ENCODE measurements at regions not wholly inside any gene's neighbourhood (a gene's known extent, or its start where the extent isn't known, plus 50 kb on each side); places are given as distances from the start of the nearest gene placed in this dataset.

DNA sequence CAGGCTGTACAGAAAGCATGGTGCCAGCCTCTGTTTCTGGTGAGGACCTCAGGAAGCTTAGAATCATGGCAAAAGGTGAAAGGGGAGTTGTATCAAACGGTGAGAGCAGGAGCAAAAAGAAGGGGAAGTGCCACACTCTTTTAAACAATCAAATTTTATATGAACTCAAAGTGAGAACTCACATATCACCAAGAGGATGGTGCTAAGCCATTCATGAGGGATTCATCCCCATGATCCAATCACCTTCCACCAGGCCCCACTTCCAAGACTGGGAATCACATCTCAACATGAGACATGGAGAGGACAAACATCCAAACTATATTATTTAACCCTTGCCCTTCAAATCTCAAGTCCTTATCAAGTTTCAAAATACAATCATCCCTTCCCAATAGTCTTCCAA is 836.7 kb downstream of the SLITRK5 start:
- no peak for TF ChIP-seq RXRA (IDR thresholded peaks at IDR 0.05)
- TF ChIP-seq, protein P1, sequence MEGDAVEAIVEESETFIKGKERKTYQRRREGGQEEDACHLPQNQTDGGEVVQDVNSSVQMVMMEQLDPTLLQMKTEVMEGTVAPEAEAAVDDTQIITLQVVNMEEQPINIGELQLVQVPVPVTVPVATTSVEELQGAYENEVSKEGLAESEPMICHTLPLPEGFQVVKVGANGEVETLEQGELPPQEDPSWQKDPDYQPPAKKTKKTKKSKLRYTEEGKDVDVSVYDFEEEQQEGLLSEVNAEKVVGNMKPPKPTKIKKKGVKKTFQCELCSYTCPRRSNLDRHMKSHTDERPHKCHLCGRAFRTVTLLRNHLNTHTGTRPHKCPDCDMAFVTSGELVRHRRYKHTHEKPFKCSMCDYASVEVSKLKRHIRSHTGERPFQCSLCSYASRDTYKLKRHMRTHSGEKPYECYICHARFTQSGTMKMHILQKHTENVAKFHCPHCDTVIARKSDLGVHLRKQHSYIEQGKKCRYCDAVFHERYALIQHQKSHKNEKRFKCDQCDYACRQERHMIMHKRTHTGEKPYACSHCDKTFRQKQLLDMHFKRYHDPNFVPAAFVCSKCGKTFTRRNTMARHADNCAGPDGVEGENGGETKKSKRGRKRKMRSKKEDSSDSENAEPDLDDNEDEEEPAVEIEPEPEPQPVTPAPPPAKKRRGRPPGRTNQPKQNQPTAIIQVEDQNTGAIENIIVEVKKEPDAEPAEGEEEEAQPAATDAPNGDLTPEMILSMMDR (IDR thresholded peaks at IDR 0.05; ENCODE audit: low read depth, low read length, missing input control), result no peak
- TF ChIP-seq SP1 (IDR thresholded peaks at IDR 0.05), result no peak
- TF ChIP-seq GABPA (IDR thresholded peaks at IDR 0.05 in 1 of 2, conservative IDR thresholded peaks at IDR 0.05 in 1 of 2), result no peak
- TF ChIP-seq YY1 (IDR thresholded peaks at IDR 0.05), result no peak
- TF ChIP-seq TAF1 (conservative IDR thresholded peaks at IDR 0.05), result no peak
- TF ChIP-seq, protein P2, sequence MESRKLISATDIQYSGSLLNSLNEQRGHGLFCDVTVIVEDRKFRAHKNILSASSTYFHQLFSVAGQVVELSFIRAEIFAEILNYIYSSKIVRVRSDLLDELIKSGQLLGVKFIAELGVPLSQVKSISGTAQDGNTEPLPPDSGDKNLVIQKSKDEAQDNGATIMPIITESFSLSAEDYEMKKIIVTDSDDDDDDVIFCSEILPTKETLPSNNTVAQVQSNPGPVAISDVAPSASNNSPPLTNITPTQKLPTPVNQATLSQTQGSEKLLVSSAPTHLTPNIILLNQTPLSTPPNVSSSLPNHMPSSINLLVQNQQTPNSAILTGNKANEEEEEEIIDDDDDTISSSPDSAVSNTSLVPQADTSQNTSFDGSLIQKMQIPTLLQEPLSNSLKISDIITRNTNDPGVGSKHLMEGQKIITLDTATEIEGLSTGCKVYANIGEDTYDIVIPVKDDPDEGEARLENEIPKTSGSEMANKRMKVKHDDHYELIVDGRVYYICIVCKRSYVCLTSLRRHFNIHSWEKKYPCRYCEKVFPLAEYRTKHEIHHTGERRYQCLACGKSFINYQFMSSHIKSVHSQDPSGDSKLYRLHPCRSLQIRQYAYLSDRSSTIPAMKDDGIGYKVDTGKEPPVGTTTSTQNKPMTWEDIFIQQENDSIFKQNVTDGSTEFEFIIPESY (IDR thresholded peaks at IDR 0.05), result no peak
- no peak for TF ChIP-seq RAD21 (IDR thresholded peaks at IDR 0.05)
- TF ChIP-seq, protein P3, sequence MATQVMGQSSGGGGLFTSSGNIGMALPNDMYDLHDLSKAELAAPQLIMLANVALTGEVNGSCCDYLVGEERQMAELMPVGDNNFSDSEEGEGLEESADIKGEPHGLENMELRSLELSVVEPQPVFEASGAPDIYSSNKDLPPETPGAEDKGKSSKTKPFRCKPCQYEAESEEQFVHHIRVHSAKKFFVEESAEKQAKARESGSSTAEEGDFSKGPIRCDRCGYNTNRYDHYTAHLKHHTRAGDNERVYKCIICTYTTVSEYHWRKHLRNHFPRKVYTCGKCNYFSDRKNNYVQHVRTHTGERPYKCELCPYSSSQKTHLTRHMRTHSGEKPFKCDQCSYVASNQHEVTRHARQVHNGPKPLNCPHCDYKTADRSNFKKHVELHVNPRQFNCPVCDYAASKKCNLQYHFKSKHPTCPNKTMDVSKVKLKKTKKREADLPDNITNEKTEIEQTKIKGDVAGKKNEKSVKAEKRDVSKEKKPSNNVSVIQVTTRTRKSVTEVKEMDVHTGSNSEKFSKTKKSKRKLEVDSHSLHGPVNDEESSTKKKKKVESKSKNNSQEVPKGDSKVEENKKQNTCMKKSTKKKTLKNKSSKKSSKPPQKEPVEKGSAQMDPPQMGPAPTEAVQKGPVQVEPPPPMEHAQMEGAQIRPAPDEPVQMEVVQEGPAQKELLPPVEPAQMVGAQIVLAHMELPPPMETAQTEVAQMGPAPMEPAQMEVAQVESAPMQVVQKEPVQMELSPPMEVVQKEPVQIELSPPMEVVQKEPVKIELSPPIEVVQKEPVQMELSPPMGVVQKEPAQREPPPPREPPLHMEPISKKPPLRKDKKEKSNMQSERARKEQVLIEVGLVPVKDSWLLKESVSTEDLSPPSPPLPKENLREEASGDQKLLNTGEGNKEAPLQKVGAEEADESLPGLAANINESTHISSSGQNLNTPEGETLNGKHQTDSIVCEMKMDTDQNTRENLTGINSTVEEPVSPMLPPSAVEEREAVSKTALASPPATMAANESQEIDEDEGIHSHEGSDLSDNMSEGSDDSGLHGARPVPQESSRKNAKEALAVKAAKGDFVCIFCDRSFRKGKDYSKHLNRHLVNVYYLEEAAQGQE (IDR thresholded peaks at IDR 0.05), result no peak
- TF ChIP-seq, protein P4, sequence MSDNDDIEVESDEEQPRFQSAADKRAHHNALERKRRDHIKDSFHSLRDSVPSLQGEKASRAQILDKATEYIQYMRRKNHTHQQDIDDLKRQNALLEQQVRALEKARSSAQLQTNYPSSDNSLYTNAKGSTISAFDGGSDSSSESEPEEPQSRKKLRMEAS (IDR thresholded peaks at IDR 0.05), result no peak
- TF ChIP-seq FOXA2 (IDR thresholded peaks at IDR 0.05), result no peak
- no peak for TF ChIP-seq EGR1 (IDR thresholded peaks at IDR 0.05; ENCODE audit: low read depth in 2 of 2)
- TF ChIP-seq FOXA1 (IDR thresholded peaks at IDR 0.05), result no peak
- TF ChIP-seq JUND (IDR thresholded peaks at IDR 0.05), result no peak

Measured in liver (tissue), 3 donors.